Jurkat, Clone E6-1 (cell line): ENCODE measurements at regions not wholly inside any gene's neighbourhood (a gene's known extent, or its start where the extent isn't known, plus 50 kb on each side); places are given as distances from the start of the nearest gene placed in this dataset.

Experiments
- DNase-seq: peaks from one replicate; pipeline ENCODE4 v3.0.0-alpha.2; 2011; ENCODE audit warnings: low read depth, low spot score
- H3K4me3 ChIP-seq: 2 replicates; pipeline ENCODE4 v1.5.1; 2011; ENCODE audit warnings: mild to moderate bottlenecking, low read length, control low read depth, moderate library complexity

DNA sequence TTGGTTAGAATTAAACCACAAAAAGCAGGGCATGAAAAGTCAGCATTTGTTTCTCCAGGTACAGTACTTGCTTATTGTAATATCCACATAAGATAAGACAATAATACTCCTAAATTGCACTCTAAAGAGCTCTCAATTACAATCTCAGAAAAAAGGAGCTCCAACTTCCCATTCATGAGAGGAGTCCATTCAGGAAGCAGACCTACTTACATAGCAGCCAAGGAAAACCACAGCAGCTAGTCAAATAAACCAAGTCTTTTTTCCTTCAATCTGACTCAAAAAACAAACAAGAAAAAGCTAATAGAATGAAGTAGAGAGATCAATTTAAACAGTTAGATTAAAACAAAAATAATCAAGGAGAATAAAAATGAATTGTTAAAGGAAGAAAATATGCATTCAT, 885.2 kb upstream of the SLITRK6 start:
- no peak overlapping the region for H3K4me3 ChIP-seq
- no peak for DNase-seq

DNA sequence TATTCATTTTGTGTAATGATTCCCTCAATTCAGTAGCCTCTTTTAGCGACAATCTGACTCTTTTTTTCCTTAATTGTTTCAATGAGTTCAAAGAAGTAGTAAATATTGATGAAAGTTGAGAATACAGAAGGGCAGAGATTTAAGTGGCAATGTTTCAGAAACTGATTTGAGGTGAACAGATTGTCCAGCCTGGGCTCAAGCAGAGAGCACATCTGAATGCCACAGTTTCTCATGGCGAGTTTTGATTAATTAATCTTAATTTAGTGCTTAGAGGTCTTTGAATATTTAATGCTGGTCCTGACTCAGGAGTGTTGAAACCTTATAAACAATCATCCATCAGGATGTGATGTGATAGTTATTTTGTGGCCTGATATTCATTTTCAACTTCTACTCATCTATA, 890.7 kb upstream of the SLITRK6 start:
- H3K4me3 ChIP-seq: no peak overlapping the region
- no peak for DNase-seq

DNA sequence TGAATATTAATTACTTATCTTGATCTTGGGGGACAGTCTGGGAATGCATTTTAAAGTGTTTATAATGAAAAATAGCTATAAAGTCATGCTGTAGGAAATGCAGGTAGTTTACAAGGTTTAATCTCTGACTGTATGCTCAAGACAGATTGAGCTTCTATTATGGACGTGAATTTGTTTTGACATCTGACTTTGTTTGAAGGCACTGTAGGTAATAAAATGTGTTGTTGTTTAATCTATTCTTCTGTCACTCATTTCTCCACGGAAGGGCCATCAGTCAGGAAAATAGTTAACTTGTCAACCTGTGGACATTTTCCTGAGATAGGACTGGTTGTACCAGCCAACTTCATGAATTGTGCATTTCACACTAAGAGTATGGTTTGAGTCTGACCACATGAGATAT, 893.1 kb upstream of the SLITRK6 start:
- DNase-seq: no peak
- no peak overlapping the region for H3K4me3 ChIP-seq

DNA sequence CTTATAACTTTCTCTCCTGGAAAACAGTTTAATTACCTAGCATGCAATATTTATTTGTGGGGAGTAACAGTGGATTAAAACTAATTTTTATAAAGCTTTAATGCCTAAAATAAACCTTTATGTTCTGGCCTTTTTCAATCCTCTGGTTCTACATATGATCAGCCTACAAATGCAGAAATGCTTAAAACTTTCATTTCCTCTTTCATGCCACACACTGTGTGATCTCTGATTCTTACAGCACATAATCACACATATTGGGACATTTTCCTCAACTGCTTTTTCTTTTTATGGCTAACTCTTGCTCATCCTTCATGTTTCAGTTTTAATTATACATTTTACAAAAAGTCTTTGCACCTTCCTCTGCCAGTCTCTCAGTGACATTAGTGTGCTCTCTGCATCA, 910.8 kb upstream of the SLITRK6 start:
- H3K4me3 ChIP-seq: no peak overlapping the region
- no peak for DNase-seq

DNA sequence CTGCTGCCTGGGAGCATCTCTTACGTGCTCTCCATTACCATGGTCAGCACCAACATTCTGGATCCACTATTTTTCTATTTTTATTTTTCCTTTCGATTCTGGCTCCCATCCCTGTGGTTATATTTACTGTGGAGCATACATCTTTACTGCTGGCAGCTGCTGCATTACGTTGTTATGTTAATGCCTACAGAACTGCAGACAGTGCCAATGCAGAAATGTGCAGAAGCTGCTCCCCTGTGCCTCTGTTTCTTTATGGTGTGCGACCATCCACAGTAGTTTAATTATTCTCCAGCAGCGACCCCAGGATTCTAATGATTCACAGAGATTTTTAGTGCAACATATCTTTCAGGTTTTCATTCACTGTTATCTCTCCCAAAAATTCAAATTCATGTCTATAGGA, 911.7 kb upstream of the SLITRK6 start:
- no peak overlapping the region for H3K4me3 ChIP-seq
- no peak for DNase-seq

DNA sequence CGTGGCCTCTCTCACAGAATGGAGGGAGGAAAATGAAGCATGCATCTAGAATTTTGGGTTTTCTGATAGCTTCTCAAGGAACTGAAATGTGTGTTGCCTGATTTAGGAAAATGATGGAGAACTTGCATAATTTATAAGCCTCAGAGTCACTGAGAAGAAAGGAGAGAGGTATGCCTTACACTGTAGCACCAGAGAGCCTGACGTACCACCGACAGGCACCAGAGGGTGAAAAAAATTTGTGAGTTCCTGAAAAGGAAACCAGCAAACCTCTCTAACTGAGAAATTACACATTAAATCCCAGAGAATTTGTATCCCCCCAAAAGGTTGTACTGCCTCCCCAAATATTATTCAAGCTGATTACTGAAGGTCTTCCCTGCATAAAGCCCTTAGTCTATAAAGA, 915.3 kb upstream of the SLITRK6 start:
- H3K4me3 ChIP-seq: no peak overlapping the region
- DNase-seq: no peak

DNA sequence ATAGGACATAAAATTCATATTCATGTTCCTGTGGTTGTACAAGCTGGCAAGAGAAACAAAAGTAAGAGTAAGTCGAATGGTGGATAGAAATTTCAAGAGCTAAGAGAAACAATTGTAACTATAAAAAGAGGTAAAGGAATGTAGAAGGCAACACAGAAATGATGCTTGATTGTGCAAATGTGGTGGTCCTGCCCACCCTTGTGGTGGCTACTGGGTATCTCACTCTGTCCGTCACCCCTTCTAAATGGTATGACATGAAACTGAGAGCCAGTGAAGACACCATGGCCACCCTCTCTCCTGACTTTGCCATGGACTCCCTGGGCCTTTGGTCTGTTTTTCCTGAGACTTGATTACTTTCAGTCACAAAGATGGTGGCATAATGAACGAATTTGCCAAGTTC, 925.9 kb upstream of the SLITRK6 start:
- no peak overlapping the region for H3K4me3 ChIP-seq
- peak; percentile 5 for DNase-seq

DNA sequence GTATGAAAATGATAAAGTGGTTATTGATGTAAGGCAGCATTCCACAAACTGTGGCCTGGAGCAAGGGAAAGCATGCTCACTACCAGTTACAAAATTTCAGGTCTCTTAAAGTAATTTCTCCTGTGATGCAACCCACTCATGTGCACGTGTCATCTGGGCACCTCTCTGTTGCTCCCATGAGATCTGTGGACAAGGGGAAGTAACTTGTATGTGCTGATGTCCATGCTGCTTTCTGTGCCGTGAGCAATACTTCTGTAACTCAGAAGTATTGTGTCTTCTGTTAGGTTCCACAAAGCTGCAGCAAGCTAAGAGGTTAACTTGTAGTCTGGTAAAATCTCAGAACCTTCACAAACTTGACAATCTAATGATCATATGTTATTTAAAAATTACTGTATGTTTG, 930.0 kb upstream of the SLITRK6 start:
- H3K4me3 ChIP-seq: no peak overlapping the region
- no peak for DNase-seq

DNA sequence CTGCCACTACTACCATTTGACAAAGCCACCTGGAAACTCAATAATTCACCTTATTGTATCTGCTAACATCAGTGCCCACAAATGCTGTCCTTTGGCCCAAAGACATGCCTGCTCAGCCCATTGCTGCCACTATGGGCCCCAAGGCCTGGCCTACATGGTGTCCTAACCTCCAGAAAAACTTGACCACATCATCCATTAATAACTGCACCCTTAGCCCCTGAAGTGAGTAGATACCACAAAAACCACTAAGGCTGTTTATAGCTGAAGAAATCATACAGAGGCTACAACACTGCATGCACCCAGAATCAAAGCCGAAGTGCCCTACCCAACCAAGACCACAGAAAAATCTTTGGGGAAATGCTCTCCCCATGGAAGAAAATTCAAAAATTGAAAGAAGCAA, 932.8 kb upstream of the SLITRK6 start:
- no peak for DNase-seq
- H3K4me3 ChIP-seq: no peak overlapping the region

DNA sequence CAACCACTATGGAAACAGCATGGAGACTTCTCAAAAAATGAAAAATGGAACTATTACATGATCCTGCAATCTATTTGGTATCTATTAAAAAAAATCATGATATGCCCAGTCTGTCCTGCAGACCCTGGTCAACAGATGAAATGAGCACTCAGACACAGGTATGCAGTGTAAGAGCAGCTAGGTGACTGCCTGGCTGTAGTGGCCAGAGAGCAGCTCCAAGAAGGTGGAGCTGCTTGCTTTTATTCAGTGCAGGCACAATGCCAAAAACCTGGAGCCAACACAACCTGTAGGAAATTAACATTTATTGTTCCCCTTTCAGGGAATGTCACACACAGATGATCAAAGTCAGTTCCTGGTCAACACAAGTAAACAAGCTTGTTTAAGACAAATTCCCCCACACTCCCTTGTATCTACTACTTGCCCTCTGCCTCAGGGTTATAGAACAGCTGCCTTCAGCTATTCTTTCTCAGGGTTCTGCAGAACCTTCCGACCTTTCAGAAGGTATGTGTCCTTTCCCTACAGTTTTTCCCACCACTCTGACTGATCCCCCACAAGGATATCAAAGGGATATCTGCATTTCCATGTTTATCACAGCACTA, 933.7 kb upstream of the SLITRK5 start:
- H3K4me3 ChIP-seq: no peak overlapping the region
- DNase-seq: no peak

DNA sequence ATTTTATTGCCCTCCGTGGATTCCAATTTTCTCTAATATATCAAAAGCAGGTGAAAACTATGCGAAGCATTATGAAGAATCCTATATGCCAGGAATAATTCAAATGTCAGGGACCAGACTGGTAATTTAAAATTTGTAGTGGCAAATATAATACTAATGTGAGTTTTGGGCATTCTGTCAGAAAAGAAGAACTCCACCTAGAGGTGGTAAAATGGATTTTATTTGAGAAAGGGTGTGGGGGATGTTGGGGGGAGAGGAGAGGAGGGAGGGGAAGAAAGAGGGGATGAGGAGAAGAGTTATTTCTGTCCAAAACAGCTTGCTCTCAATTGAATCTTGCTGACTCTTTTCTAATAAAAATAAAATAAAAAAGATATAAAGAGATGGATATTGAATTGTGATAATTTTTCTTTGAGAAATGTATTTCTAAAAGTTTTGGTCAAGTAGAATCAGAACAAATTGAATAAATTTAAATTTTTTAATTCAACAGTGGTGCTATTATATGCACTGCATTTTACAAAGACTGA, 929.3 kb upstream of the SLITRK5 start:
- DNase-seq: no peak

DNA sequence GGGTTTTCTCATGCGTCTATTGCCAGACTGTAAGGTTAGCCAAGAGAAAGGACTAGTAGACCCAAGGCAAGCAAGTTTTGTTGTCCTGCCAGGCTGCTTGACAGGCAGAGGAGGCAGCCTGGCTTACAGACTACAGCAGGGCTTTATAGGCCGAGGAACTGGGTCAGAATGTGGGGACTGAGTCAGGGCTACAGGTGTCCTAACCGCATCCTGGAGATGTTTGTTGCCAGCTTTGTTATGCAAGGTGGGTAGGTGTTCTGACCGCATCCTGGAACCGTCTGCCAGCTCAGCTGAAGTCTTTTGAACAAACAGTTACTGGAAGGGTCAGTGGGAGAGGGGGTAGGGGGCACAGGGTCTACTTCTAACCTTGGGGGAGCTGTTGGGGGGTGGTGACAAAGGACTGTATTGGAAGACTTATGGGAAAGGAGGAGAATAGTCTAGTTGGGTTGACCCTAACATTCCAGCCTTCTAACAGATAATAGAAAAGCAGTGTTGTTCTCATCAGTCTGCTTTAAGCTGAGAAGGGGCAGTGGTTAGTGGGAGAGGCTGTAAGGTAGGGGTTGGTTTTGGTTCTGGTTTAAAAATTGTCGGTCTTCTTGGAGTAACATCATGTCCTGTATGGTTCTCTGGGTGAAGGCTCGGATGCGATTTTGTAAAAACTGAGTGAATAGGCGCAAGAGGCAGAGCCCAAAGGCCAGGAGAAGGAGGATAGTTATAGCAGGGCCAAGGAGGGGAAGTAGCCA, 913.8 kb upstream of the SLITRK5 start:
- H3K4me3 ChIP-seq: peak overlapping the region; percentile 35
- peak; percentile 98 for DNase-seq

More for the DNA sequence above, 929.3 kb upstream of the SLITRK5 start:
- H3K4me3 ChIP-seq: no peak overlapping the region

DNA sequence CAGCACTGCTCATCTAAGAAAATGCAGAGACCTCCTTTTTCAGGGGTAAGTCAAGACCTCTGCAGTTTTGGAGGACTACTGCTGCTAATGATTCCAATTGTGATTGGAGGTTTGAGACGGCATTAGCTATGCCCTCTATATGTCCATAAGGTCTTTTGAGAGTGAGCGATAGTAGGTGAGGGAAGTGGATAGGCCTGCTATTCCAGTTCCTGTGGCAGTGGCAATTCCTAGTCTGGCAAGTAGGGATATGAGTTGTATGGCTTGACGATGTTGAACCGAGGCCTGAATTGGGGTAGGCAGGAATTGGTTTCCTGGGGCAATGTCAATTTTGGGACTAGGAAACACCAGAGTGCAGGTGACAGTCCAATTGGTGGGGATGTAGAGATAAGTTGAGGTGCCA, 913.1 kb upstream of the SLITRK5 start:
- no peak for DNase-seq
- H3K4me3 ChIP-seq: no peak overlapping the region

DNA sequence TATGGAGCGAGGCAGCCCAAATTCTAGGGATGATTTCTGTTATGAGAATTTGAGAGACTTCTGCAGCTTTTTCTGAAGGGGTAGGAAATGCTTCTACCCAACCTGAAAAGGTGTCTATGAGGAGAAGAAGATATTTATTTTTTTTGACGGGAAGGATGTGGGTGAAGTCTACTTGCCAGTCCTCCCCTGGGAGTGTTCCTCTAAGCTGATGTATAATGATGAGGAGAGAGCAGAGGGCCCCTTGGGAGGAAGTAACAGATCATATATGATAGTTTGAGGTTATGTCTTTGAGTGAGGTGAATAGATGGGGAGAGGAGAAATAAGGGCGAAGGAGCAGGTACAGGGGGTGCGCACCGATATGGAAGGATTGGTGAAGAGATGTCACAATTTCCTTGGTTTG, 910.6 kb upstream of the SLITRK5 start:
- peak; percentile 92 for DNase-seq
- peak overlapping the region; percentile 27 for H3K4me3 ChIP-seq

DNA sequence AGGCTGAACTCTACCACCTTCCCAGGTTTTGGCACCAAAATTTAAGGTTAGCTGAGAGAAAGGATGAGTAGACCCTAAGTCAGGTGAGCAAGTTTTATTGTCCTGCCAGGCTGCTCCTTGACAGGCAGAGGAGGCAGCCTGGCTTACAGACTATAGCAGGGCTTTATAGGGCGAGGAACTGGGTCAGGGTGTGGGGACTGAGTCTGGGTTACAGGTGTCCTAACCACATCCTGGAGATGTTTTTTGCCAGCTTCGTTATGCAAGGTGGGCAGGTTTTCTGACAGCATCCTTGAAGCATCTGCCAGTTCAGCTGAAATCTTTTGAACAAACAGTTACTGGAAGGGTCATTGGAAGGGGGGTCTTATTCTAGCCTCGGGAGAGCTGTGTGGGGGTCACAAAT, 905.7 kb upstream of the SLITRK5 start:
- no peak overlapping the region for H3K4me3 ChIP-seq
- DNase-seq: peak; percentile 78

DNA sequence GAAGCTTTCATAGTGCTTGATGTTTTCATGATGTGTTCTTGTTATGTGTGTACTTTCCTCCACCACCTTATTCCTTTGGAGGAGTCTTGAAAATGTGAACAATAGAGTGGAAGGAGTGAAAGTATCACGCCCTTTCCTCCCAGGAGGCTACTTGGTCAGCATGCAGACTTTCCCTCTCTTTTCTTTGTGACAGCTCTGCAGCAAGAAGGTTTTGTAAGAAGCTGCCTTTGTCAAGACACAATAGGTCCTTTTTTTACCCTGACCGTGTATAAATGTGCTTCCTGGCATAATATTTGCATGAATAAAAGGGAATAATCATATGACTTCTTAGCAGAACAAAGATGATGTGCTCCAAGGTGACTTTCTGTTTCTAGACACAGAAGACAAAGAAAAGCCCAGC, 882.6 kb upstream of the SLITRK5 start:
- no peak for DNase-seq
- no peak overlapping the region for H3K4me3 ChIP-seq

DNA sequence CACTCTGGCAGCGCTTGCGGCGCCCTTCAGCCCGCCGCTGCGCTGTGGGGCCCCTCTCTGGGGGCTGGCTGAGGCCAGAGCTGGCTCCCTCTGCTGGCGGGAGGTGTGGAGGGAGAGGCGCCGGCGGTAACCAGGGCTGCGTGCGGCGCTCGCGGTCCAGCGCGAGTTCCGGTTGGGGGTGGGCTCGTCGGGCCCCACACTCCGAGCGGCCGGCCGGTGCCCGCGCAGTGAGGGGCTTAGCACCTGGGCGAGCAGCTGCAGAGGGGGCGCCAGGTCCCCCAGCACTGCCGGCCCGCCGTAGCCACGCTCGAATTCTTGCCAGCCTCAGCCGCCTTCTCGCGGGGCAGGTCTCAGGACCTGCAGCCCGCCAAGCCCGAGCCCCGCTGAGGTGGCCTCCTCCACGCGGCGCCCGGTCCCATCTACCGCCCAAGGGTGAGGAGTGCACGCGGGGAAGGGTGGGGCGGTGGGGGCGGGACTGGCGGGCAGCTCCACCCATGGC, 879.0 kb upstream of the SLITRK5 start:
- no peak overlapping the region for H3K4me3 ChIP-seq
- no peak for DNase-seq

DNA sequence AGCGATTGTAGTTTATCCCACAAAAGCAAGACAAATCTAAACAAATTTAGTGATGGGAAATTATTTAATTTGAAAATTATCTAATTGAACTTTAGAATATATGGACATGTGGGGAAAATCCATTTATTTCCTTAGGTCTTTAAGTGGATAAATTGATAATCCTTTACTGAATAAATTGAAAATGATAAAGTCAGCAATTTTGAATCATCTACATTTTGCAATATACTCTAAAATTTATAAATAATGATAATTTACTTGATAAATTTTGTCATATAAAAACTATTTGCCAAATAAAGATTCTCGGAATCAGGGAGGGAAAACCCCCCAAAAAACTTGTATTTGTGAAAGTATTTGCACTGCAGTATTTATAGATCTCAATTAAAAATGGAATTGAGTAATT, 875.3 kb upstream of the SLITRK5 start:
- H3K4me3 ChIP-seq: no peak overlapping the region
- DNase-seq: no peak

DNA sequence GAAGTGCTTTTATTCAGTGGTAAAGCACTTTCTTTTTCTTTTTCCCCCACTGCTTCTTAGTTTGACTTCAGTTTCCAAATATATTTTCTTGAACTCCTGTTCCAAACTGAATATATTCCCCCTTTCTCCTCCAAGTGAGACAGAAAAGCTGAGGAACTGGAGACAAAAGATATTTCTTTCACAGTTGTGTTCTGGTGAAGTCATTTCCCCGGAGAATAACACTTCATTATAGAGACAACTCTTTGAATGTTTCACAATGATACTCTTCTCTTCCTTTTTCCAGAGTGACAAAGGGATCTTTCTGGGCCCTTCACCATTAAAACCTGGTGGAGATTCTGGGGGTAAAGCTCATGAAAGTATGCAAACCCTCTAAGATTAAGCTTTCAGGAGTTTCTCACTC, 860.8 kb upstream of the SLITRK5 start:
- DNase-seq: no peak

DNA sequence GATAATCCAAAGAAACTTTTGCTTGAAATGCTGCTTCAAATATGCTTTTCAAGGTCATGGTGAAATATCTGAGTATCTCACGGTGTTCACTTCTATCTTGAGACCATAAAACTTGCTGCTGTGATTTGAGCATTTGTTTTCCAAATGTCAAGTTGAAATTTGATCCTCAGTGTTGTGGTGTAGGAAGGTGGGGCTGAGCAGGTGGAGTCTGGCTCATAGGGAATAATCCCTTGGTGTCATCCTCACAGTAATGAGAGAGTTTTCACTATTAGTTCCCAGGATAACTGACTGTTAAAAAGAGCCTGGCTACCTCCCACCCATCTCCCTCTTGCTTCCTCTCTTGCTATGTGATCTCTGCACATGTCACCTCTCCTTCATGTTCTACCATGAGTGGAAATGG, 858.0 kb upstream of the SLITRK5 start:
- no peak for DNase-seq
- no peak overlapping the region for H3K4me3 ChIP-seq

More for the DNA sequence above, 860.8 kb upstream of the SLITRK5 start:
- H3K4me3 ChIP-seq: no peak overlapping the region

DNA sequence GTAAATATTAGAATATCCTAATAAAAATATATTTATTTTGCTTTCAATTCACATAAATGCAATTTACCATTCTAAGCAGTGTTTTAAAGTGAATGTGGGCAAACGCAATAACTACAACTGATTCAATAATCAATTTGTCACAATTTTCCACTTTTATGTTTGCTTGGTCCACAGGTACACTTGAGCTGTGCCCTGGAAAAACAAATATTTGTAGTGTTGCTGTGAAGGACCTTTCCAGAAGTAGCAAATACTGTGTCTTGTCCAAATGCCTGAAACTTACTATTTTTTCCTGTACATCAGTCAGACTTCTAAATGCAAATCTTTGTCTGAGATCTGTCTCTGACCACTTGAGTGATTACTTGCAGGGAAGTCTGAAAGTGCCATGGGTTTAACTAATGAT, 845.8 kb upstream of the SLITRK5 start:
- no peak overlapping the region for H3K4me3 ChIP-seq
- no peak for DNase-seq
